CMK (cell line): ENCODE measurements at regions not wholly inside any gene's neighbourhood (a gene's known extent, or its start where the extent isn't known, plus 50 kb on each side); places are given as distances from the start of the nearest gene placed in this dataset.

ENCODE experiments used
- DNase-seq: peaks from one replicate; pipeline ENCODE4 v3.0.0-alpha.2; 2010; ENCODE audit warnings: low read depth

- no peak for DNase-seq
Observed at GRCh38 chr15:96222981-96223380, 107.5 kb upstream of the NR2F2 start.

- DNase-seq, result no peak
Observed at GRCh38 chr15:96223939-96224338, 106.6 kb upstream of the NR2F2 start.

- no peak for DNase-seq
Observed at GRCh38 chr15:96225642-96226259, 104.7 kb upstream of the NR2F2 start.

- DNase-seq, result no peak
Observed at GRCh38 chr15:96230526-96231181, 99.8 kb upstream of the NR2F2 start.

- no peak for DNase-seq
Observed at GRCh38 chr15:96232335-96232734, 98.2 kb upstream of the NR2F2 start.

GRCh38 chr15:96234109-96234892 is 96.2 kb upstream of the NR2F2 start:
- no peak for DNase-seq

GRCh38 chr15:96237002-96237401 is 93.5 kb upstream of the NR2F2 start:
- DNase-seq, result no peak

GRCh38 chr15:96242761-96243160 is 87.7 kb upstream of the NR2F2 start:
- no peak for DNase-seq

GRCh38 chr15:96243701-96244100 is 86.8 kb upstream of the NR2F2 start:
- no peak for DNase-seq

GRCh38 chr15:96245252-96245651 is 85.2 kb upstream of the NR2F2 start:
- DNase-seq, result no peak

- DNase-seq, result no peak
Observed at GRCh38 chr15:96246057-96246456, 84.4 kb upstream of the NR2F2 start.

- DNase-seq, result no peak
Observed at GRCh38 chr15:96247621-96248305, 82.7 kb upstream of the NR2F2 start.

GRCh38 chr15:96252148-96252547 is 78.4 kb upstream of the NR2F2 start:
- no peak for DNase-seq

- DNase-seq, result no peak
Observed at GRCh38 chr15:96253006-96253747, 77.3 kb upstream of the NR2F2 start.

- no peak for DNase-seq
Observed at GRCh38 chr15:96254173-96254572, 76.3 kb upstream of the NR2F2 start.

- DNase-seq, result no peak
Observed at GRCh38 chr15:96255599-96255998, 74.9 kb upstream of the NR2F2 start.

GRCh38 chr15:96261575-96262034 is 68.9 kb upstream of the NR2F2 start:
- DNase-seq, result no peak

- no peak for DNase-seq
Observed at GRCh38 chr15:96262097-96262496, 68.4 kb upstream of the NR2F2 start.

GRCh38 chr15:96262549-96263489 is 67.7 kb upstream of the NR2F2 start:
- DNase-seq, result no peak

- no peak for DNase-seq
Observed at GRCh38 chr15:96264351-96264798, 66.1 kb upstream of the NR2F2 start.
